ENCODE measurements at regions not wholly inside any gene's neighbourhood (a gene's known extent, or its start where the extent isn't known, plus 50 kb on each side); places are given as distances from the start of the nearest gene placed in this dataset.
A peak's percentile ranks its signal among the peaks of the same experiment; 100 is the strongest.

DNA sequence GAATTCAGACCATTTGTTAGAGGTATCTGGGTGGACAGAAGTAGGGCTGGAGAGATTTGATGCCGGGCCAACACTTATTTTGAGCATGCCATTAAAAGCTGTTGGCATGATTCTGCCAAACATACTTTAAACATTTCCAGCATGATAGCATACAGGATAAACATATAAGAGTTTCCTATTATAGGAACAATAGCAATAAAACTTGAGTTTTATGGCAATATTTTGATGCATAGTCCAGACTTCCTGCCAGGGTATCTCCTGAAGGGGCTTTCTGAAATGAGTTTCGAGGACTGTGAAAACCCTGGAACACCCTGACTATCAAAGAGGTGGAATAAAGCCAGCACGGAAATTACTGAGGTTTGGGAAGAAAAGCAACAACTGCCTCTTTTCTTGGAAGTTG lies 1398.0 kb upstream of the NXPH2 start:
- Mint-ChIP-seq H3K4me3 (no peak overlapping the region), H3K27me3 (no peaks in the 10 kb centered on the region), H3K36me3 (no peaks in the 10 kb centered on the region), H3K4me1 (no peaks in the 10 kb centered on the region), H3K27ac (no peak overlapping the region), H3K9me3 (peaks cover 0 to 38% (median 12%) of the 10 kb centered on the region in 9 donors)
- ATAC-seq (no peak), DNase-seq (no peak)
- POLR2A ChIA-PET: no interaction called here

DNA sequence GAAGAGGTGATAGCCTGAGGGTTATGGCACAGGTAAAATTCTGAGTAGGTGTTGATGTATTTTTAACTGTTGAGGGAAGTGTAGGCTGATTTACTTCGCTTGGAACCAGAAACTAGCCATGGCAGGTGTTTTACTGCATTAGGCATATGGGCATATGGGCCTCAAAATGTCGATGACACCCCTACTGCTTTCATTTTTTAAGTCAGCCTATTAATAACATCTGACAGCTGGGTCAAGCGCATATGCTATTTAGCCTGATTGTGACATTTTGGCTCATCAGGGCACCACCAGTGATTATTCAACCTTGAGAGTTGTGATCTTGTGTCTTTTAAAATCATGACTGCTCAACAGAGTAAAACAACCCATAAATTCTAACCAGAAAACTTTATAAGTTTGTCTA lies 1396.9 kb upstream of the NXPH2 start:
- H3K9me3 Mint-ChIP-seq: peaks cover 0 to 40% (median 11%) of the 10 kb centered on the region in 9 donors
- H3K27me3 Mint-ChIP-seq: no peaks in the 10 kb centered on the region
- ATAC-seq: no peak
- H3K27ac Mint-ChIP-seq: no peak overlapping the region
- DNase-seq: no peak
- H3K4me1 Mint-ChIP-seq: no peaks in the 10 kb centered on the region
- POLR2A ChIA-PET: no interaction called here
- H3K4me3 Mint-ChIP-seq: no peak overlapping the region
- H3K36me3 Mint-ChIP-seq: no peaks in the 10 kb centered on the region

DNA sequence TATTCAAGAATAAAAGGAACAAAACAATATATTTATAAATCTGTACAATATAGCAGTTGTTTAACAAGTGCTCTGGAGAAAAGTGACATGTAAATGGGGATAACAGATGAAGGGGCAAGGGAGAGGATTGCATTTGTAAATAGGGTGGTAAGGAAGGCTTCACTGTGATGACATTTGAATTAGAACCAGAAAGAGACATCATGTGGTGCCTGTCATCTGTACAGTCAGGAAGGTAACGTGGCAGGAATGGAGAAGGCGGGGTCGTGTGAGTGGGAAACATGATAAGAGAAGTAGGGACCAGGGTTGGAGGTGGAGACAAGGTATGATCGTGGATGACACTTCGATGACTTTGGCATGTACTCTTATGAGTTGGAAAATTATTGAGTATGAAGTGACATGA lies 1393.6 kb upstream of the NXPH2 start:
- no peak for DNase-seq
- no peaks in the 10 kb centered on the region for H3K4me1 Mint-ChIP-seq
- no peak overlapping the region for H3K27ac Mint-ChIP-seq
- POLR2A ChIA-PET: no interaction called here
- H3K36me3 Mint-ChIP-seq: no peaks in the 10 kb centered on the region
- H3K27me3 Mint-ChIP-seq: no peaks in the 10 kb centered on the region
- no peak overlapping the region for H3K4me3 Mint-ChIP-seq
- no peak for ATAC-seq
- peaks cover 0 to 26% (median 16%) of the 10 kb centered on the region in 9 donors for H3K9me3 Mint-ChIP-seq

DNA sequence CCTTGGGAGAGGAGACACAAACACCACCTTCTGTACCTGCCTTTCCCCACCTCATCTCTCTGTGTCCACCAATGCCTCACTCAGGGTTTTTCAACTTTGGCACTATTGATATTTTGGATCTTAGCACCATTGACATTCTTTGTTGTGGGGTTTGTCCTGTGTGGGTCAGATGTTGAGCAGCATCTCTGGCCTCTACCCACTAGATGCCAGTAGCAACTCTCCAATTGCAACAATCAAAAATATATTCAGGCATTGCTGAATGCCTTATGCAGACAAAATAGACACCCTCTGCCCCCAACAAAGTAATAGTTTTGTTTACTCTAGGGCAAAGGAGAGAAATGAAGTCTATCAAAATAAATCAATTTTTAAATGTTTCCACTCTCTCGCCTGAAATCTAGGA lies 1384.3 kb upstream of the NXPH2 start:
- no peak for DNase-seq
- H3K9me3 Mint-ChIP-seq: peaks cover 0 to 46% (median 21%) of the 10 kb centered on the region in 9 donors
- H3K4me3 Mint-ChIP-seq: no peak overlapping the region
- H3K27ac Mint-ChIP-seq: no peak overlapping the region
- H3K4me1 Mint-ChIP-seq: peaks cover 0 to 2% (median 0%) of the 10 kb centered on the region in 4 donors
- no peak for ATAC-seq
- H3K27me3 Mint-ChIP-seq: no peaks in the 10 kb centered on the region
- POLR2A ChIA-PET: no interaction called here
- peaks cover 0 to 6% (median 0%) of the 10 kb centered on the region in 3 donors for H3K36me3 Mint-ChIP-seq

DNA sequence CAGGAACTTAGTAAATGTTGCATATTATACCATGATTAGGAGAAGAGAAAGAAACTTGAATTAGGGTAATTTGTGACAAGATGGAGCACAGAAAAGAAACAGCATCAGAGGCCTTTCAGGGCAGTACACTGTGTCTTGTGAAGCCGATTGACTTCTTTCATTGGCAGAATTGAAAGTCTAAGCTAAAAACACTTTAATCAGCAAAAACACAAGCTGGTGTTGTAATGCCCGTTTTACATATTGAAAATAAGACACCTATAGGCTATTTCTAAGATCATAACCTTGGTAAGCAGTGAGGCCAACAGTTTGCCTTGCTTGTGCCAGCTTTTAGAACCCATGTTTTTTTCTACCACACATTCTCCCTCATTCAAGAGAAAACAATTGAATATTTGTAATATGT lies 1378.1 kb upstream of the NXPH2 start:
- H3K4me3 Mint-ChIP-seq: no peak overlapping the region
- ATAC-seq (no peak), DNase-seq (no peak)
- no peaks in the 10 kb centered on the region for H3K4me1 Mint-ChIP-seq
- no peaks in the 10 kb centered on the region for H3K36me3 Mint-ChIP-seq
- H3K9me3 Mint-ChIP-seq: peaks cover 5 to 28% (median 11%) of the 10 kb centered on the region in 9 donors
- no peak overlapping the region for H3K27ac Mint-ChIP-seq
- no peaks in the 10 kb centered on the region for H3K27me3 Mint-ChIP-seq
- POLR2A ChIA-PET: no interaction called here

DNA sequence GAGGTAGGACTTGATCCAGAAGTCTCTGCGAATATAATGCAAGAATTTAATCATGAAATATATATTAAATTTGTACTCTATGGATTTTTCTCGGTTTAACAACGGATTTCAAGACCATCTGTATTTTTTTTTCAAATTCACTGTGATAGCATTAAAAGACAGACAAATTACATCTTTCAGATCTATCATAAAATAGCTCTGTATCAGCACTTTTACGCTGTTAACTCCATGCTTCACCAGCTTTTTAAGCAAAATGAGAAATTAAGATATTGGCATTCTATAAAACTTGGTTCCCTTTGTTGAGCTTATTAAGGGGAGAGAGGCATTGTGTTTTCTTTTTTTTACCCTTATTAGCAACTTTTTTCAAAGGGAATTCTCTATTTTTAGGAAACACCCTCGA lies 1377.6 kb upstream of the NXPH2 start:
- POLR2A ChIA-PET: no interaction called here
- Mint-ChIP-seq H3K4me1 (no peaks in the 10 kb centered on the region), H3K27ac (no peak overlapping the region), H3K4me3 (no peak overlapping the region), H3K27me3 (no peaks in the 10 kb centered on the region), H3K36me3 (peaks cover 0 to 3% (median 0%) of the 10 kb centered on the region in 3 donors), H3K9me3 (peaks cover 5 to 27% (median 12%) of the 10 kb centered on the region in 9 donors)
- no peak for DNase-seq
- ATAC-seq: no peak

DNA sequence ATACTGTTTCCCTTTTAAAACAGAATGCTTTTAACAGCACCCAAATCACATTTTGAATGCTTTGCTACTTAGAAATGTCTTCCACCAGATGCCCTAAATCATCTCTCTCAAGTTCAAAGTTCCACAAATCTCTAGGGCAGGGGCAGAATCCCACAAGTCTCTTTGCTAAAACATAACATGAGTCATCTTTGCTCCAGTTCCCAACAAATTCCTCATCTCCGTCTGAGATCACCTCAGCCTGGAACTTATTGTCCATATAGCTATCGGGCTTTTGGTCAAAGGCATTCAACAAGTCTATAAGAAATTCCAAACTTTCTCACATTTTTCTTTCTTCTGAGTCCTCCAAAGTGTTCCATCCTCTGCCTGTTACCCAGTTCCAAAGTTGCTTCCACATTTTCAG lies 1374.5 kb upstream of the NXPH2 start:
- H3K4me1 Mint-ChIP-seq: no peaks in the 10 kb centered on the region
- H3K9me3 Mint-ChIP-seq: peaks cover 0 to 21% (median 5%) of the 10 kb centered on the region in 9 donors
- H3K4me3 Mint-ChIP-seq: no peak overlapping the region
- H3K27ac Mint-ChIP-seq: no peak overlapping the region
- no peak for DNase-seq
- H3K36me3 Mint-ChIP-seq: peaks cover 0 to 3% (median 0%) of the 10 kb centered on the region in 3 donors
- POLR2A ChIA-PET: no interaction called here
- no peak for ATAC-seq
- H3K27me3 Mint-ChIP-seq: no peaks in the 10 kb centered on the region

DNA sequence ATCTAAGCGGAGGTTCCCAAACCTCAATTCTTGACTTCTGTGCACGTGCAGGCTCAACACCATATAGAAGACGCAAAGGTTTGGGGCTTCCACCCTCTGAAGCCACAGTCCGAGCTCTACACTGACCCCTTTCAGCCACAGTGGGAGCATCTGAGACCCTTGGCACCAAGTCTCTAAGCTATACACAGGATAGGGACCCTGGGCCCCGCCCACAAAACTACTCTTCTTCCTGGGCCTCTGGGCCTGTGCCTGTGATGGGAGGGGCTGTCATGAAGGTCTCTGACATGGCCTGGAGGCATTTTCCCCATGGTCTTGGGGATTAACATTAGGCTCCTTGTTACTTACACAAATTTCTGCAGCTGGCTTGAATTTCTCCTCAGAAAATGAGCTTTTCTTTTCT lies 1374.1 kb upstream of the NXPH2 start:
- ATAC-seq (no peak), DNase-seq (no peak)
- H3K4me3 Mint-ChIP-seq: no peak overlapping the region
- no peaks in the 10 kb centered on the region for H3K27me3 Mint-ChIP-seq
- H3K36me3 Mint-ChIP-seq: peaks cover 0 to 3% (median 0%) of the 10 kb centered on the region in 3 donors
- H3K4me1 Mint-ChIP-seq: no peaks in the 10 kb centered on the region
- H3K27ac Mint-ChIP-seq: no peak overlapping the region
- H3K9me3 Mint-ChIP-seq: peaks cover 0 to 26% (median 7%) of the 10 kb centered on the region in 9 donors
- POLR2A ChIA-PET: no interaction called here

DNA sequence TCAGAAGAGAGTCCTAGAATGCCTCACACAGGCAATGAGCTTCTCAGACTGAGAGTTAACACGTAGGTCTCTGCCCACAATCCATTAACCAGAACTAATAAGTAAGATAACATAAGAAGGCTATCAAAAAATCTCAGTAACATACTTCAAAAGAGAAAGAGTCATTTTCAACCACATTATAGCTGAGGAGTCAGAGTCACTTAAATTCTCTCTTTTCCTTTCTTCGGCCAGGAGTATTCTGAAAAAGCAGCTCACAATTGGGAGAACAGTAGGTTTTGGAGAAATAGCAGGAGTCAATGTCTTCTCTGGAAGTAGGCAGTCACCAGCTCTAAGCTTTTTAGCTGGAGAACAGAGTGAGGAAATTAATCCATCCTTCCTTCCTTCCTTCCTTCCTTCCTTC lies 1364.4 kb upstream of the NXPH2 start:
- ATAC-seq: no peak
- POLR2A ChIA-PET: no interaction called here
- Mint-ChIP-seq H3K9me3 (peaks cover 0 to 11% (median 7%) of the 10 kb centered on the region in 9 donors), H3K27ac (no peak overlapping the region), H3K36me3 (no peaks in the 10 kb centered on the region), H3K27me3 (no peaks in the 10 kb centered on the region), H3K4me1 (no peaks in the 10 kb centered on the region), H3K4me3 (no peak overlapping the region)
- DNase-seq: no peak

DNA sequence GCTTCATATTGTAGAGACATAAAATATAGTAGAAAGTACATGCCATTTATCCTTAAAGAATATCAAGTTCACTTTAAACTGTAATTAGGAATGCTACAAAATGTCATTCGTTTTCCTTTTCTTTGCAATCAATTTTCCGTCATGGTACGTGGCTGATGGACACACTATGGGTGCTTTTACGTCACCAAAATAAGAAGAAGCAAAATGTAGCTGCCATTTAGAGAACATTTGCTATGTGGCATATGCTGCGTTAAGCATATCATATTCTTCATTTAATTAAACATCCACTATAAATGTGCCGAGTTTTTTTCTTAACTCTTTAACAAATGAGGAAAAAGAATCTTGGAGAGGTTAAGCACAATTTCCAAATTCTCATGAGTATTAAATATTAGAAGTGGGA lies 1358.5 kb upstream of the NXPH2 start:
- DNase-seq (no peak), ATAC-seq (no peak)
- Mint-ChIP-seq H3K9me3 (peaks cover 0 to 19% (median 5%) of the 10 kb centered on the region in 9 donors), H3K27ac (no peak overlapping the region), H3K27me3 (no peaks in the 10 kb centered on the region), H3K4me1 (no peaks in the 10 kb centered on the region), H3K36me3 (no peaks in the 10 kb centered on the region), H3K4me3 (no peak overlapping the region)
- POLR2A ChIA-PET: no interaction called here

DNA sequence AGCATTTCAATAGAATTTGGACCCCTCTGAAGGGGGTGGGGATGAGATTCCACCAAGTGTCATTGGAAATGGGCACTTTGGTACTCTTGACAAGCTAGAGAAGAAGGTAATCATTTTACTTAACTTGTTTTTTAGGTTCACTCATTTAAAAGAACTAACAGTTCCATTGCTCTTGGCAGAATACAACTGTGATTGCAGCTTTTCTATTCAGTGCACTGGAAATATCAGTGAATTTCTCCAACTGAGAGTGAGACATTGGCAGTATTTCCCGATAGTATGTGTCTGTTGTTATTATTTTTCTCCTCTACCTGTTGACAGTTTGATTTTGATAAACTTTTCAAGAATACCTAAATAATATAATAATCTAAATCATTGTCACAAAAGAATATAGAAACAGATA lies 1356.7 kb upstream of the NXPH2 start:
- Mint-ChIP-seq H3K9me3 (peaks cover 0 to 21% (median 5%) of the 10 kb centered on the region in 9 donors), H3K27ac (no peak overlapping the region), H3K36me3 (no peaks in the 10 kb centered on the region), H3K4me3 (no peak overlapping the region), H3K4me1 (no peaks in the 10 kb centered on the region), H3K27me3 (no peaks in the 10 kb centered on the region)
- ATAC-seq: no peak
- POLR2A ChIA-PET: no interaction called here
- no peak for DNase-seq

DNA sequence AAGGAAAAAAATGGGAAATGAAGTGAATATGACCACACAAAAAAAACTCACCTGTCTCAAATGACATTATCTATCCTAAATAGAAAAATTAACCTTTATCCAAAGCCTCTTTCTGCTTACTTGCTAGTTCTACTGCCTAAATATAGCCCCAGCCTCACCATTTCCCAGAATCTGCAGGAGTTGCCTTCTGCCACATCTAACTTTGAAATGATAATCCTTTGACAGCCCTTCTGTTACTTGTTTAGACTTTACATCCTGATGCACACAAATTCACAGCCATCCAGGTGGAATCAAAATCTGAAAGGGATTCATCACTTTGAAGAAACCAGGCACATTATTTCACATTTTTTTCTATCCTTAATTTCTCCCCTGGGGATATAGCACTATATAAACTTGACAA lies 1356.2 kb upstream of the NXPH2 start:
- ATAC-seq: no peak
- no peak overlapping the region for H3K4me3 Mint-ChIP-seq
- no peaks in the 10 kb centered on the region for H3K36me3 Mint-ChIP-seq
- no peak overlapping the region for H3K27ac Mint-ChIP-seq
- H3K27me3 Mint-ChIP-seq: no peaks in the 10 kb centered on the region
- H3K9me3 Mint-ChIP-seq: peaks cover 0 to 21% (median 5%) of the 10 kb centered on the region in 9 donors
- no peaks in the 10 kb centered on the region for H3K4me1 Mint-ChIP-seq
- POLR2A ChIA-PET: no interaction called here
- DNase-seq: no peak

DNA sequence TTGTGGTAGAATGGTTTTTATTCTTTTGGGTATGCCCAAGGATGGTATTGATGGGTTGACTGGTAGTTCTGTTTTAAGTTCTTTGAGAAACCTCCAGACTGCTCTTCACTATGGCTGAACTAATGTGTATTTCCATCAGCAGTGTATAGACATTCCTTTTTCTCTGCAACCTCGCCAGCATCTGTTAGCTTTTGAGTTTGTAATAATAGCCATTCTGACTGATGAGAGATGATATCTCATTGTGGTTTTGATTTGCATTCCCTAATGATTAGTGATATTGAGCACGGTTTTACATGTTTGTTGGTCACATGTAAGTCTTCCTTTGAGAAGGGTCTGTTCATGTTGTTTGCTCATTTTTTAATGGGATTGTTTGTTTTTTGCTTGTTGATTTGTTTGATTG lies 1348.7 kb upstream of the NXPH2 start:
- DNase-seq: no peak
- H3K27ac Mint-ChIP-seq: no peak overlapping the region
- no peak for ATAC-seq
- no peak overlapping the region for H3K4me3 Mint-ChIP-seq
- peaks cover 0 to 24% (median 5%) of the 10 kb centered on the region in 9 donors for H3K9me3 Mint-ChIP-seq
- no peaks in the 10 kb centered on the region for H3K27me3 Mint-ChIP-seq
- H3K36me3 Mint-ChIP-seq: no peaks in the 10 kb centered on the region
- POLR2A ChIA-PET: no interaction called here
- H3K4me1 Mint-ChIP-seq: no peaks in the 10 kb centered on the region

DNA sequence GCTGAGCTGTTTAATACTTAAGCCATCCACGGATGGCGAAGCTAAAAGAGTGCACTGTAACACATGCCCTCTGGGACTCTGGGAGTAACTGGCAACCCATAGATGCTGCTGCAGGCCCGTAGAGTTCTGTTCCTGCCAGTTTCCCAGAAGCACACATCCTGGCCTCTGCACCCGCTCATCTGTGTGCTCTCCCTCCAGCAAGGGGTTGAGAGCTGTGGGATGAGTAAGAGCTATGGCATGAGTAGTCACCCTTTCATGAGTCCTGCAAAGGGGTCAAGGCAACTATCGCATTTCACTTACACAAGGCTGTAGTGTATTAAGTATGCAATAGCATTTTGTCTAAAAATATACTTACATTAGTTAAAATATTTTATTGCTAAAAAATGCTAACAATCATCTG lies 1341.8 kb upstream of the NXPH2 start:
- no peaks in the 10 kb centered on the region for H3K4me1 Mint-ChIP-seq
- peaks cover 0 to 29% (median 9%) of the 10 kb centered on the region in 9 donors for H3K9me3 Mint-ChIP-seq
- POLR2A ChIA-PET: no interaction called here
- no peaks in the 10 kb centered on the region for H3K36me3 Mint-ChIP-seq
- ATAC-seq (no peak), DNase-seq (no peak)
- H3K27me3 Mint-ChIP-seq: no peaks in the 10 kb centered on the region
- H3K4me3 Mint-ChIP-seq: no peak overlapping the region
- H3K27ac Mint-ChIP-seq: peak overlapping the region in 1 of 10 donors; percentile 65
